WTC11 (cell line): ENCODE measurements at regions not wholly inside any gene's neighbourhood (a gene's known extent, or its start where the extent isn't known, plus 50 kb on each side); places are given as distances from the start of the nearest gene placed in this dataset.

ENCODE experiments used
- ATAC-seq: fragments of 200-7000 bp; cut with Tn5 transposase; 2 replicates; pipeline ENCODE4 v1.10.0; 2021; ENCODE audit warnings: mild to moderate bottlenecking, moderate library complexity
- CTCF ChIA-PET: fragments of 300-600 bp; sonication (Branson Sonifier 250); formaldehyde crosslinking; loops from one replicate; lab custom pipeline; 2021; ENCODE audit warnings: antibody characterized with exemption; lab: Charles Lee
- POLR2A ChIA-PET: fragments of 350-600 bp; sonication (Branson Sonifier 250); formaldehyde crosslinking; loops from one replicate; lab custom pipeline; 2021; ENCODE audit warnings: antibody characterized with exemption; lab: Charles Lee
- DNase-seq: peaks from one replicate; pipeline ENCODE4 v3.0.0; 2021; ENCODE audit warnings: low spot score
- H3K27ac Mint-ChIP-seq: 2 replicates; pipeline ENCODE4 v1.8.0; 2021; ENCODE audit warnings: mixed read lengths
- H3K27me3 Mint-ChIP-seq: 2 replicates; pipeline ENCODE4 v1.8.0; 2021; ENCODE audit warnings: low read depth, mild to moderate bottlenecking, moderate library complexity, mixed read lengths
- H3K36me3 Mint-ChIP-seq: 2 replicates; pipeline ENCODE4 v1.8.0; 2021; ENCODE audit warnings: mixed read lengths
- H3K4me1 Mint-ChIP-seq: 2 replicates; pipeline ENCODE4 v1.8.0; 2022; ENCODE audit warnings: mixed read lengths
- H3K4me3 Mint-ChIP-seq: 2 replicates; pipeline ENCODE4 v1.8.0; 2021; ENCODE audit warnings: mild to moderate bottlenecking, moderate library complexity, mixed read lengths
- H3K9me3 Mint-ChIP-seq: 2 replicates; pipeline ENCODE4 v1.8.0; 2021; ENCODE audit warnings: mixed read lengths
- AR ChIP-seq: fragments of 250-450 bp; sonication (Bioruptor Pico); IDR thresholded peaks from 2 replicates; pipeline ENCODE4 v1.9.0; 2021; ENCODE audit warnings: mild to moderate bottlenecking
- ATF3 ChIP-seq: sonication (generic); formaldehyde crosslinking; conservative IDR thresholded peaks from 2 replicates; pipeline ENCODE4 v1.8.1; 2022; ENCODE audit warnings: mild to moderate bottlenecking, missing genetic modification reagents
- CBFB ChIP-seq: sonication (generic); formaldehyde crosslinking; IDR thresholded peaks from 2 replicates; pipeline ENCODE4 v1.8.1; 2022; ENCODE audit warnings: mild to moderate bottlenecking, low read depth, missing genetic modification reagents
- CREB1 ChIP-seq: sonication (generic); formaldehyde crosslinking; IDR thresholded peaks from 2 replicates; pipeline ENCODE4 v1.8.0; 2023; ENCODE audit warnings: mild to moderate bottlenecking, missing genetic modification reagents
- CREM ChIP-seq: sonication (generic); formaldehyde crosslinking; IDR thresholded peaks from 2 replicates; pipeline ENCODE4 v1.8.1; 2022; ENCODE audit warnings: mild to moderate bottlenecking, missing genetic modification reagents, moderate library complexity
- CTCF ChIP-seq: fragments of 200-600 bp; IDR thresholded peaks from 2 replicates; pipeline ENCODE4 v1.8.0; 2022; ENCODE audit warnings: antibody characterized with exemption
- ELF4 ChIP-seq: sonication (generic); formaldehyde crosslinking; IDR thresholded peaks from 2 replicates; pipeline ENCODE4 v1.8.1; 2022; ENCODE audit warnings: low read depth, mild to moderate bottlenecking, moderate library complexity, missing genetic modification reagents
- ERG ChIP-seq: fragments of 250-450 bp; sonication (Bioruptor Pico); IDR thresholded peaks from 2 replicates; pipeline ENCODE4 v1.8.0; 2021; ENCODE audit warnings: mild to moderate bottlenecking
- ESRRA ChIP-seq: sonication (generic); formaldehyde crosslinking; IDR thresholded peaks from 2 replicates; pipeline ENCODE4 v1.8.1; 2022; ENCODE audit warnings: mild to moderate bottlenecking, missing genetic modification reagents, borderline replicate concordance
- GTF2I ChIP-seq: fragments of 250-450 bp; sonication (Bioruptor Pico); conservative IDR thresholded peaks from 2 replicates; pipeline ENCODE4 v1.4.0; 2021; ENCODE audit warnings: mild to moderate bottlenecking
- JUN ChIP-seq: sonication (generic); formaldehyde crosslinking; IDR thresholded peaks from 2 replicates; pipeline ENCODE4 v1.8.0; 2023; ENCODE audit warnings: mild to moderate bottlenecking, missing genetic modification reagents
- KAT7 ChIP-seq: sonication (generic); formaldehyde crosslinking; IDR thresholded peaks from 2 replicates; pipeline ENCODE4 v1.8.1; 2023; ENCODE audit warnings: missing genetic modification reagents, mild to moderate bottlenecking, borderline replicate concordance
- MLX ChIP-seq: sonication (generic); formaldehyde crosslinking; IDR thresholded peaks from 2 replicates; pipeline ENCODE4 v1.8.1; 2023; ENCODE audit warnings: mild to moderate bottlenecking, missing genetic modification reagents, moderate library complexity
- MXD4 ChIP-seq: fragments of 250-450 bp; sonication (Bioruptor Pico); IDR thresholded peaks from 2 replicates; pipeline ENCODE4 v1.8.0; 2021; ENCODE audit warnings: mild to moderate bottlenecking, moderate library complexity, borderline replicate concordance
- MYBL2 ChIP-seq: sonication (generic); formaldehyde crosslinking; IDR thresholded peaks from 2 replicates; pipeline ENCODE4 v1.8.1; 2023; ENCODE audit warnings: mild to moderate bottlenecking, moderate library complexity, missing genetic modification reagents
- NFATC4 ChIP-seq: fragments of 250-450 bp; sonication (Bioruptor Pico); IDR thresholded peaks from 2 replicates; pipeline ENCODE4 v1.9.0; 2021; ENCODE audit warnings: mild to moderate bottlenecking
- NFE2L1 ChIP-seq: sonication (generic); formaldehyde crosslinking; IDR thresholded peaks from 2 replicates; pipeline ENCODE4 v1.8.1; 2023; ENCODE audit warnings: missing genetic modification reagents
- PRRX2 ChIP-seq: fragments of 250-450 bp; sonication (Bioruptor Pico); IDR thresholded peaks from 2 replicates; pipeline ENCODE4 v1.8.0; 2021; ENCODE audit warnings: mild to moderate bottlenecking
- SMAD3 ChIP-seq: sonication (generic); formaldehyde crosslinking; IDR thresholded peaks from 2 replicates; pipeline ENCODE4 v1.8.0; 2022; ENCODE audit warnings: missing genetic modification reagents, mild to moderate bottlenecking, borderline replicate concordance
- SP1 ChIP-seq: sonication (generic); formaldehyde crosslinking; conservative IDR thresholded peaks from 2 replicates; pipeline ENCODE4 v1.8.1; 2022; ENCODE audit warnings: missing genetic modification reagents
- ZBTB21 ChIP-seq: sonication (generic); formaldehyde crosslinking; IDR thresholded peaks from 2 replicates; pipeline ENCODE4 v1.8.1; 2023; ENCODE audit warnings: mild to moderate bottlenecking, missing genetic modification reagents, borderline replicate concordance
- ZMAT4 ChIP-seq: fragments of 250-450 bp; sonication (Bioruptor Pico); IDR thresholded peaks from 2 replicates; pipeline ENCODE4 v1.9.0; 2021; ENCODE audit warnings: mild to moderate bottlenecking
- ZNF121 ChIP-seq: sonication (generic); formaldehyde crosslinking; IDR thresholded peaks from 2 replicates; pipeline ENCODE4 v1.8.0; 2023; ENCODE audit warnings: missing genetic modification reagents
- ZNF138 ChIP-seq: sonication (generic); formaldehyde crosslinking; conservative IDR thresholded peaks from 2 replicates; pipeline ENCODE4 v1.8.1; 2022; ENCODE audit warnings: mild to moderate bottlenecking, moderate library complexity, missing genetic modification reagents
- ZNF317 ChIP-seq: sonication (generic); formaldehyde crosslinking; IDR thresholded peaks from 2 replicates; pipeline ENCODE4 v1.8.1; 2023; ENCODE audit warnings: low read depth, mild to moderate bottlenecking, moderate library complexity, missing genetic modification reagents, borderline replicate concordance
- ZNF396 ChIP-seq: fragments of 250-450 bp; sonication (Bioruptor Pico); IDR thresholded peaks from 2 replicates; pipeline ENCODE4 v1.8.0; 2021; ENCODE audit warnings: mild to moderate bottlenecking, moderate library complexity, borderline replicate concordance
- ZNF423 ChIP-seq: fragments of 250-450 bp; sonication (Bioruptor Pico); IDR thresholded peaks from 2 replicates; pipeline ENCODE4 v2.1.2; 2022; ENCODE audit warnings: mild to moderate bottlenecking, moderate library complexity

- TF ChIP-seq AR (CRISPR knock-in tag) (no peak), ZNF121 (CRISPR knock-in tag) (no peak), SMAD3 (CRISPR knock-in tag) (no peak), ZMAT4 (CRISPR knock-in tag) (no peak), CBFB (CRISPR knock-in tag) (no peak)
These were observed 165.5 kb downstream of the RPS24 start (continued) for GRCh38 chr10:78199005-78199725.

GRCh38 chr10:78199759-78200158, 166.1 kb downstream of the RPS24 start:
- TF ChIP-seq ZNF423 (no peak), ZNF396 (CRISPR knock-in tag) (no peak), ZNF317 (CRISPR knock-in tag) (no peak), ERG (CRISPR knock-in tag) (no peak), ZNF138 (no peak), CTCF (no peak), NFE2L1 (CRISPR knock-in tag) (no peak), ZBTB21 (CRISPR knock-in tag) (no peak), SP1 (CRISPR knock-in tag) (no peak), SMAD3 (CRISPR knock-in tag) (no peak), ATF3 (CRISPR knock-in tag) (no peak), ESRRA (CRISPR knock-in tag) (no peak)
- H3K9me3 Mint-ChIP-seq, result no peaks in the 10 kb centered on the region
- POLR2A ChIA-PET, result no interaction called here
- no peaks in the 10 kb centered on the region for H3K4me1 Mint-ChIP-seq
- CTCF ChIA-PET, result interaction anchor here (1.0 kb wide), 1 partner anchor 152 kb away, joined by 4 read pairs; no protein-coding TSS in a partner anchor
- no peak for ATAC-seq
- no peak overlapping the region for H3K4me3 Mint-ChIP-seq
- H3K27me3 Mint-ChIP-seq, result no peaks in the 10 kb centered on the region
- no peak for DNase-seq
- H3K27ac Mint-ChIP-seq, result no peak overlapping the region
- H3K36me3 Mint-ChIP-seq, result no peaks in the 10 kb centered on the region

GRCh38 chr10:78200686-78201085, 167.0 kb downstream of the RPS24 start:
- Mint-ChIP-seq H3K36me3 (no peaks in the 10 kb centered on the region), H3K9me3 (no peaks in the 10 kb centered on the region), H3K27ac (no peak overlapping the region), H3K27me3 (no peaks in the 10 kb centered on the region), H3K4me3 (no peak overlapping the region), H3K4me1 (no peaks in the 10 kb centered on the region)
- TF ChIP-seq MXD4 (CRISPR knock-in tag) (no peak), GTF2I (CRISPR knock-in tag) (no peak), PRRX2 (CRISPR knock-in tag) (no peak), MLX (CRISPR knock-in tag) (no peak), JUN (no peak), CREB1 (no peak), NFATC4 (CRISPR knock-in tag) (no peak), ELF4 (CRISPR knock-in tag) (no peak), MYBL2 (CRISPR knock-in tag) (no peak), CREM (CRISPR knock-in tag) (no peak), KAT7 (CRISPR knock-in tag) (no peak)
- ChIA-PET POLR2A (no interaction called here), CTCF (no interaction called here)
- ATAC-seq, result no peak
- DNase-seq, result no peak
